ENCODE measurements at regions not wholly inside any gene's neighbourhood (a gene's known extent, or its start where the extent isn't known, plus 50 kb on each side); places are given as distances from the start of the nearest gene placed in this dataset.
"Not testable (repeated sequence)": the region's sequence is repeated elsewhere in the genome, so short reads cannot be mapped to it uniquely, and the experiment has no call there.

- no peaks in the 10 kb centered on the region for H3K27me3 ChIP-seq (ENCODE audit: control insufficient read depth, insufficient read depth, low read length)
- H3K27ac ChIP-seq (ENCODE audit: low read length): no peak overlapping the region
- no peak overlapping the region for H3K4me3 ChIP-seq (ENCODE audit: low read length)
- WGBS (ENCODE audit: insufficient coverage, low lambda C conversion rate): no CpG with 5 or more reads among the region's 1 CpG
- no peak for DNase-seq
- no peaks in the 10 kb centered on the region for H3K4me1 ChIP-seq (ENCODE audit: control insufficient read depth, insufficient read depth, low read length)
- no peaks in the 10 kb centered on the region for H3K9me3 ChIP-seq (ENCODE audit: control insufficient read depth, low read depth, low read length)
- H3K36me3 ChIP-seq (ENCODE audit: control insufficient read depth, insufficient read depth, low read length): no peaks in the 10 kb centered on the region
These were observed 107.2 kb upstream of the L3MBTL4 start for GRCh38 chr18:6521803-6522418.

DNA sequence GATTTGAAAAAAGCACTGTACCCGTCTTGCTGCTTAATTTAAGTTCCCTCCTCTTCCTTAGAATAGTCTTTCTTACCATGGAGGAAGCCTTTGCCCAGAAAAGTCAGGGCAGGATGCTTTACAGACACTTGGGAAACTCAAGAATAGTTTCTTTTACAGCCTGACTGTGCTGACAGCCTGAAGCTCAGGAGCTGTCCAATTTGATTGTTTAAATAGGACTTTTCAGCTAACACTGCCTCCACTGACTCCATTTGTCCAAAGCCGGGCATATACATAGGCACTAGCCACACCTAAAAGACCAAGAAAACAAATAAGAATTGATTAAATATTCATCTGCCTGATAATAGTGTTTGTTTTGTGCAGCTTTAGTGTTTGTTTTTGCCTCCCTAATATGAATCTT is 110.9 kb upstream of the L3MBTL4 start:
- H3K4me1 ChIP-seq (ENCODE audit: control insufficient read depth, insufficient read depth, low read length): no peaks in the 10 kb centered on the region
- no peak overlapping the region for H3K4me3 ChIP-seq (ENCODE audit: low read length)
- H3K36me3 ChIP-seq (ENCODE audit: control insufficient read depth, insufficient read depth, low read length): no peaks in the 10 kb centered on the region
- H3K27ac ChIP-seq (ENCODE audit: low read length): no peak overlapping the region
- H3K27me3 ChIP-seq (ENCODE audit: control insufficient read depth, insufficient read depth, low read length): no peaks in the 10 kb centered on the region
- DNase-seq: no peak
- WGBS (ENCODE audit: insufficient coverage, low lambda C conversion rate): 61% methylated on average over 2 of the region's 2 CpGs
- no peaks in the 10 kb centered on the region for H3K9me3 ChIP-seq (ENCODE audit: control insufficient read depth, low read depth, low read length)

- H3K4me1 ChIP-seq (ENCODE audit: control insufficient read depth, insufficient read depth, low read length): no peaks in the 10 kb centered on the region
- no peak for DNase-seq
- H3K4me3 ChIP-seq (ENCODE audit: low read length): no peak overlapping the region
- no peaks in the 10 kb centered on the region for H3K9me3 ChIP-seq (ENCODE audit: control insufficient read depth, low read depth, low read length)
- no peak overlapping the region for H3K27ac ChIP-seq (ENCODE audit: low read length)
- H3K36me3 ChIP-seq (ENCODE audit: control insufficient read depth, insufficient read depth, low read length): no peaks in the 10 kb centered on the region
- no peaks in the 10 kb centered on the region for H3K27me3 ChIP-seq (ENCODE audit: control insufficient read depth, insufficient read depth, low read length)
- WGBS (ENCODE audit: insufficient coverage, low lambda C conversion rate): 50% methylated on average over 1 of the region's 1 CpG
These were observed 122.8 kb upstream of the L3MBTL4 start for GRCh38 chr18:6537475-6537874.

GRCh38 chr18:6541131-6541679 is 126.5 kb upstream of the L3MBTL4 start:
- not testable (repeated sequence) for H3K9me3 ChIP-seq (ENCODE audit: control insufficient read depth, low read depth, low read length); H3K27me3 ChIP-seq (ENCODE audit: control insufficient read depth, insufficient read depth, low read length); H3K4me1 ChIP-seq (ENCODE audit: control insufficient read depth, insufficient read depth, low read length); H3K4me3 ChIP-seq (ENCODE audit: low read length); DNase-seq; H3K27ac ChIP-seq (ENCODE audit: low read length); H3K36me3 ChIP-seq (ENCODE audit: control insufficient read depth, insufficient read depth, low read length)
- WGBS (ENCODE audit: insufficient coverage, low lambda C conversion rate): no CpG with 5 or more reads among the region's 6 CpGs

GRCh38 chr18:6542296-6542695 is 127.6 kb upstream of the L3MBTL4 start:
- DNase-seq: no peak
- H3K9me3 ChIP-seq (ENCODE audit: control insufficient read depth, low read depth, low read length): no peaks in the 10 kb centered on the region
- no peak overlapping the region for H3K27ac ChIP-seq (ENCODE audit: low read length)
- H3K4me3 ChIP-seq (ENCODE audit: low read length): no peak overlapping the region
- H3K27me3 ChIP-seq (ENCODE audit: control insufficient read depth, insufficient read depth, low read length): no peaks in the 10 kb centered on the region
- no peaks in the 10 kb centered on the region for H3K36me3 ChIP-seq (ENCODE audit: control insufficient read depth, insufficient read depth, low read length)
- H3K4me1 ChIP-seq (ENCODE audit: control insufficient read depth, insufficient read depth, low read length): no peaks in the 10 kb centered on the region
- no CpG with 5 or more reads among the region's 5 CpGs for WGBS (ENCODE audit: insufficient coverage, low lambda C conversion rate)

GRCh38 chr18:6543330-6543908 is 128.7 kb upstream of the L3MBTL4 start:
- H3K27ac ChIP-seq (ENCODE audit: low read length): no peak overlapping the region
- H3K4me1 ChIP-seq (ENCODE audit: control insufficient read depth, insufficient read depth, low read length): no peaks in the 10 kb centered on the region
- no peaks in the 10 kb centered on the region for H3K27me3 ChIP-seq (ENCODE audit: control insufficient read depth, insufficient read depth, low read length)
- H3K4me3 ChIP-seq (ENCODE audit: low read length): no peak overlapping the region
- peak in 1 of 2 donors; percentile 20 for DNase-seq
- H3K36me3 ChIP-seq (ENCODE audit: control insufficient read depth, insufficient read depth, low read length): no peaks in the 10 kb centered on the region
- WGBS (ENCODE audit: insufficient coverage, low lambda C conversion rate): 33% methylated on average over 3 of the region's 8 CpGs
- no peaks in the 10 kb centered on the region for H3K9me3 ChIP-seq (ENCODE audit: control insufficient read depth, low read depth, low read length)

DNA sequence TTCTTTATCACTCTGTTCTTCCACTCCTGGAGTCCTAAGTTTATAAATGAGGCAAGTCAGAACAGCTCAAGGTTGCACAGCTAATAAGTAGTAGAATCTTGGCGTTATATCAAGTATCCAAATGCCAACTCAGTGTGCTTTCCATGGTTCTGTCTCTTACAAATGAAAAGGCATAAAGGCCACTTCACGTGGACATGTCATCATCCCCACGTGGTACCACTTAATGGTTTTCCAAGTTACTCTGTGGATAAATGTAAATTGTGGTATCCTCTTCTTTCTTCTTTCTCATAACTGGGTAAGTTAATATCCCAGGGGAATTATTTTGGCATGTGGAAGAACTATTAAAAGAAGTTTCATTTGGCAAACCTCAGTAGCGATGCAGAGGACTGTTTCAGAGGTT is 131.5 kb upstream of the L3MBTL4 start:
- no peaks in the 10 kb centered on the region for H3K36me3 ChIP-seq (ENCODE audit: control insufficient read depth, insufficient read depth, low read length)
- no peaks in the 10 kb centered on the region for H3K4me1 ChIP-seq (ENCODE audit: control insufficient read depth, insufficient read depth, low read length)
- 100% methylated on average over 1 of the region's 4 CpGs for WGBS (ENCODE audit: insufficient coverage, low lambda C conversion rate)
- H3K4me3 ChIP-seq (ENCODE audit: low read length): no peak overlapping the region
- DNase-seq: no peak
- no peaks in the 10 kb centered on the region for H3K27me3 ChIP-seq (ENCODE audit: control insufficient read depth, insufficient read depth, low read length)
- H3K27ac ChIP-seq (ENCODE audit: low read length): no peak overlapping the region
- no peaks in the 10 kb centered on the region for H3K9me3 ChIP-seq (ENCODE audit: control insufficient read depth, low read depth, low read length)

DNA sequence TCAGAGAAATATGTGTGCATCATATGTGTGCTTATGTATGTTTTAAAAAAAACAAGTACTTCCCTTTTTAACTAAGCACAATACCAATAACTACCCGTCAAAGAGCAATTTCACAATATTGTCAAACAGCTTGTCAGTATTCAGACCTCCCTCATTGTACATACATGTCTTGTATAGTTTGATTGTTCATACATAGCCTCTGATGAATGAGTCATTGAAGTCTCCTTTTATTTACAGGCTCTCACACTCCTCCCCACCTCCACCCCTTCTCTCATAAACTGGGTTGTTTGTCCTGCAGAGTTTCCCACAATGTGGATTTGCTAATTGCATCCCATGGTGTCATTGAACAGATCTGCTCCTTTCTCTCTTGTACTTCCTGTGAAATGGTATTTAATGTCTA is 132.8 kb upstream of the L3MBTL4 start:
- DNase-seq: no peak
- Histone ChIP-seq H3K4me3 (ENCODE audit: low read length) (no peak overlapping the region), H3K27ac (ENCODE audit: low read length) (no peak overlapping the region), H3K4me1 (ENCODE audit: control insufficient read depth, insufficient read depth, low read length) (no peaks in the 10 kb centered on the region), H3K9me3 (ENCODE audit: control insufficient read depth, low read depth, low read length) (no peaks in the 10 kb centered on the region), H3K36me3 (ENCODE audit: control insufficient read depth, insufficient read depth, low read length) (no peaks in the 10 kb centered on the region), H3K27me3 (ENCODE audit: control insufficient read depth, insufficient read depth, low read length) (no peaks in the 10 kb centered on the region)
- no CpG with 5 or more reads among the region's 1 CpG for WGBS (ENCODE audit: insufficient coverage, low lambda C conversion rate)

DNA sequence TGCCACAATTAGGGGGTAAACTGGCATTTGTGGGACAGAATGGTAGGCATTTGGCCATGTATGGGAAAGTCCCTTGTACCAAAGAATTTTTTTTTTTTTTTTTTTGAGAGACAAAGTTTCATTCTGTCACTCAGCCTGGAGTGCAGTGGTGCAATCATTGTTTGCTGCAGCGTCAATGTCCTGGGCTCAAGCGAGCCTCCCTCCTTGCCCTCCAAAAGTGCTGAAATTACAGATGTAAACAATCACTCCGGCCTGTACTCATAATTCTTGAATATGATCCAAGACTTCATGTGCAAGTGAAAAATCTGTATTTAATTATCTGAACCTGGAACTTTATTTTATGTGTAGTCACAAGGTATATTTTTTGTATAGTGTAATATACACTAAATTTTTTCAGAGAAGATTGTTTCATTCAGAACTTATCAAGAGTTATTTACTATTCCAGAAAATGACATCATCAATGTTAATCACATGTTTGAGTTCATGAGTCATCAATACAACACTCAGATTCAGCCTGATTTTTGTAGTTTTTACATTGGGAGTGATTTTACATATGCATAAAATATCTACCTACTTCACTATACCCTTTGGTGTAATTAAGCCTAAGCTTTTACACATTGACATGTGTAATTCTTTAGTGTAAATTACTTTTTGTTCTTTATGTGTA is 138.7 kb upstream of the L3MBTL4 start:
- Histone ChIP-seq H3K9me3 (ENCODE audit: control insufficient read depth, low read depth, low read length) (no peaks in the 10 kb centered on the region), H3K27ac (ENCODE audit: low read length) (no peak overlapping the region), H3K27me3 (ENCODE audit: control insufficient read depth, insufficient read depth, low read length) (peaks cover 6% of the 10 kb centered on the region), H3K36me3 (ENCODE audit: control insufficient read depth, insufficient read depth, low read length) (no peaks in the 10 kb centered on the region), H3K4me3 (ENCODE audit: low read length) (no peak overlapping the region), H3K4me1 (ENCODE audit: control insufficient read depth, insufficient read depth, low read length) (no peaks in the 10 kb centered on the region)
- DNase-seq: no peak
- no CpG with 5 or more reads among the region's 3 CpGs for WGBS (ENCODE audit: insufficient coverage, low lambda C conversion rate)

DNA sequence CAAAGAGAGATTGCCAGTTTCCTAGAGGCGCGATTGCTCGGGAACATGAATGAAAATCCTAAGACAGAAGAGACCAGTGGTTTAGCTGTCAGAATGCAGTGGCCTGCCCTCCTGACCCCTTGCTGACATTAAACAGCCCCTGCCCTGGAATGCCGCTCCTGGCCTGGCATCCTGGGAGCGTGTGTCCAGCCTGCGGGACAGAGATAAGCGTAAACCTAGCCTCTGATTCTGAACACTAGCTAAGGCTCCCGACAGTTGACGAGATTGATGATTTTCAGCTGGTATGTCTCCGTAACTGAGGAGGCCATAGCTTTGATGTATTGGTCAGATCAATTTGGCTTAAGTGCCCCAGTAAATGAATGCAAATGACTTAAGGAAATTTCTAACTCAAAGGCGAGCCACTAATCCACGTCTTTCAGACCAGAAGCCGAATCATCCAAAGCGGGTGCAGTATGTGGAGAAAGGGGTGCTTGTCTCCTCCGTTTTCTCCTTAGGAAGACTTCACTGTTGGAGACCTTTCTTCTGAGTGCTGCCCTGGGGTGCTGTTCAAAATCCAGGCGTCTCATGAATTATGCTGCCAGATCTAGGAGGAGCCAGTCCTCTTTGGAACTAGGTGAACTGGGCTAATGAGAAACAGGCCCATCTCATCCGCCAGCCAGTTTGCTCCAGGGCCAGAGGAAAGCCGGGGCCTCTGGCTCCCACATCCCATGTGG is 142.5 kb upstream of the L3MBTL4 start:
- Histone ChIP-seq H3K4me3 (ENCODE audit: low read length) (no peak overlapping the region), H3K36me3 (ENCODE audit: control insufficient read depth, insufficient read depth, low read length) (no peaks in the 10 kb centered on the region), H3K9me3 (ENCODE audit: control insufficient read depth, low read depth, low read length) (no peaks in the 10 kb centered on the region), H3K27me3 (ENCODE audit: control insufficient read depth, insufficient read depth, low read length) (peaks cover 6% of the 10 kb centered on the region), H3K4me1 (ENCODE audit: control insufficient read depth, insufficient read depth, low read length) (no peaks in the 10 kb centered on the region), H3K27ac (ENCODE audit: low read length) (no peak overlapping the region)
- WGBS (ENCODE audit: insufficient coverage, low lambda C conversion rate): no CpG with 5 or more reads among the region's 18 CpGs
- no peak for DNase-seq

Measured in large intestine (tissue), 3 donors.